Common myeloid progenitor, CD34-positive (primary cell): ENCODE measurements at regions not wholly inside any gene's neighbourhood (a gene's known extent, or its start where the extent isn't known, plus 50 kb on each side); places are given as distances from the start of the nearest gene placed in this dataset.

Experiments
- CTCF ChIA-PET: fragments of 350-600 bp; sonication (Branson Sonifier 250); formaldehyde crosslinking; loops from one replicate; lab custom pipeline; 2021; ENCODE audit warnings: antibody characterized with exemption; lab: Charles Lee
- POLR2A ChIA-PET: fragments of 350-600 bp; sonication (Branson Sonifier 250); formaldehyde crosslinking; loops from one replicate; lab custom pipeline; 2021; ENCODE audit warnings: antibody characterized with exemption; lab: Charles Lee
- DNase-seq, 3 donors: peaks; one replicate each; pipeline versions ENCODE4 v3.0.0 to v3.0.0-alpha.2; 2013
- H3K27ac ChIP-seq, 2 experiments: 1 replicate in 1 of 2; 2 replicates in 1 of 2; pipeline ENCODE4 v1.7.0; 2013; ENCODE audit warnings: inconsistent platforms in 2 of 2, low read length in 2 of 2, mild to moderate bottlenecking in 2 of 2, low read depth in 1 of 2, moderate library complexity in 1 of 2; ENCODE audit not compliant: severe bottlenecking in 2 of 2, insufficient read depth in 1 of 2, poor library complexity in 1 of 2
- H3K27me3 ChIP-seq, 5 experiments: replicated peaks in 2 of 5; 1 replicate in 3 of 5; 2 replicates in 2 of 5; pipeline versions ENCODE4 v1.6.1 to v1.7.0; 2013; ENCODE audit warnings: low read length in 4 of 5, mild to moderate bottlenecking in 2 of 5, moderate library complexity in 2 of 5, inconsistent platforms in 1 of 5; ENCODE audit not compliant: insufficient read depth in 5 of 5, control insufficient read depth in 4 of 5
- H3K36me3 ChIP-seq, 4 experiments: 1 replicate in 2 of 4; 2 replicates in 2 of 4; pipeline versions ENCODE4 v1.6.1 to v1.7.0; 2013; ENCODE audit warnings: low read length in 3 of 4, control low read depth in 1 of 4, mild to moderate bottlenecking in 1 of 4; ENCODE audit not compliant: control insufficient read depth in 4 of 4, insufficient read depth in 4 of 4
- H3K4me1 ChIP-seq, 4 experiments: 1 replicate in 3 of 4; 2 replicates in 1 of 4; pipeline versions ENCODE4 v1.6.1 to v1.7.1; 2013; ENCODE audit warnings: low read length in 3 of 4, mild to moderate bottlenecking in 3 of 4, control low read depth in 1 of 4, inconsistent platforms in 1 of 4, moderate library complexity in 1 of 4; ENCODE audit not compliant: control insufficient read depth in 4 of 4, insufficient read depth in 4 of 4; ENCODE audit errors: control extremely low read depth in 1 of 4
- H3K4me3 ChIP-seq, 7 experiments: 1 replicate in 4 of 7; 2 replicates in 3 of 7; pipeline versions ENCODE4 v1.5.1 to v1.7.0; 2013; ENCODE audit warnings: mild to moderate bottlenecking in 7 of 7, low read length in 6 of 7, moderate library complexity in 6 of 7, inconsistent platforms in 2 of 7, low read depth in 2 of 7, control low read depth in 1 of 7; ENCODE audit not compliant: insufficient read depth in 4 of 7, control insufficient read depth in 1 of 7; ENCODE audit errors: extremely low read depth in 1 of 7
- H3K9me3 ChIP-seq, 5 experiments: 1 replicate in 4 of 5; 2 replicates in 1 of 5; pipeline versions ENCODE4 v1.6.1 to v1.7.1; 2013; ENCODE audit warnings: low read length in 4 of 5, mild to moderate bottlenecking in 2 of 5, inconsistent platforms in 1 of 5, low read depth in 1 of 5, moderate library complexity in 1 of 5; ENCODE audit not compliant: control insufficient read depth in 4 of 5, insufficient read depth in 2 of 5; ENCODE audit errors: control extremely low read depth in 1 of 5
- WGBS: methylation state at CpG from one replicate; pipeline ENCODE4 v1.1.5; 2013; ENCODE audit not compliant: insufficient coverage; 5-methylcytosine and 5-hydroxymethylcytosine counted together

- Histone ChIP-seq H3K27ac (no peak overlapping the region), H3K9me3 (peaks cover 0 to 2% (median 0%) of the 10 kb centered on the region in 5 experiments), H3K27me3 (peaks cover 2 to 72% (median 24%) of the 10 kb centered on the region in 5 experiments), H3K4me3 (no peak overlapping the region), H3K4me1 (no peaks in the 10 kb centered on the region), H3K36me3 (no peaks in the 10 kb centered on the region)
- no peak for DNase-seq
- ChIA-PET CTCF (interaction anchor here (1.4 to 1.6 kb wide), 3 partner anchors 9 to 13 kb away, joined by 4 to 5 read pairs (median 5); no protein-coding TSS in a partner anchor), POLR2A (no interaction called here)
- WGBS = 95% methylated on average over 9 of the region's 10 CpGs
Measured at GRCh38 chr20:21583486-21584168, 69.8 kb upstream of the NKX2-2 start.

DNA sequence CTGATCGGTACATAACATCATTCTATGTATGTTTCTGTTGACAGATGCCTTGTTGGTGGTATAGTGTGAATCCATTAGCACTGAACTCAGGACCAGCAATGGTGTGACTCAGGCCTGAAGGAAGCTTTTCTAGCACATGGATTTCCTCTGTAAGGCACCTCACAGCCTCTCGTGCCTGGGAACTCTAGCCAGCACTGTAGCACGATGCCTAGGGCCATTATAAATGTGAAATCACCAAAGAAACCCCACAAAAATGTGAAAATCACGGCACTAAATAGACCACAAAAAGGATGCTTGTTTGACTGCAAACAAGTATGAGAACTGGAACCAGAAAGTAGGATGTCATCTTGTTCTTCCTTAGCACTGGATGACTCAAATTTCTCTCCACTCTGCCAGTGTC, 63.7 kb upstream of the NKX2-2 start:
- Histone ChIP-seq H3K27ac (no peak overlapping the region), H3K36me3 (no peaks in the 10 kb centered on the region), H3K27me3 (peaks cover 8 to 93% (median 26%) of the 10 kb centered on the region in 5 experiments), H3K9me3 (no peaks in the 10 kb centered on the region), H3K4me1 (no peaks in the 10 kb centered on the region), H3K4me3 (no peak overlapping the region)
- no CpG with 5 or more reads among the region's 4 CpGs for WGBS
- ChIA-PET CTCF (no interaction called here), POLR2A (no interaction called here)
- DNase-seq = no peak

DNA sequence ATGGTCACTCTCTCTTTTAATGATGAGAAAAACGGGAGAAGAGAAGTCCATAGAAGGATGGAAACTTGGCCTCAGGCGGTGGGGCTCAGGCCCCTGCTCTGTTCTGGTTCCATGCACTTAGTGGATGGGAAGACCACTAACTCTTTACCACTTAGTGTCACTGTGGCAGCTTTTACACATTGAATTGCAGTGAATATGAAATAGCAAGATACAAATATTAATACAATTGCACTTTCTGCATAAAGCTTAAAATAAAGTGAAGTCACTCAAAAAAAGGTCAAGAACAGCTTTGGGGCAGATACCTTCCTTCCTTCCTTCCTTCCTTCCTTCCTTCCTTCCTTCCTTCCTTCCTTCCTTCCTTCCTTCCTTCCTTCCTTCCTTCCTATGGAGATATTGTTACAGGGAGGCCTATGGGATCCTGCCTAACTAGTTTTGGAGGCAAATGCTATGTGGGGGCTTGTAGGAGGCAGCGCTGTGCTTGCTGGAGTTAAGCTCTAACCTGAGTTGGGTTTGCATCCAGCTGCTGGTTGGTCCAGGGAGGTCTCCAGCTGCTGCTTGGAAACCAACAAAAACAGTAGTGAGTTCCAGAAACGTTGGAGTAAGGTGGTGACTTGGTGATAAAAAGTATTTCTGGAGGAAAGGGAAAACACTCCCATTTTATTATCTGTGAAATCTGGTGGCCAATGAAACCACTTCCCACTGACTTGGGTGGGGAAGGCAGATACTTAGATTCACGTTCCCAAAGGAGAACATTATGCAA, 62.3 kb upstream of the NKX2-2 start:
- Histone ChIP-seq H3K4me3 (no peak overlapping the region), H3K4me1 (no peaks in the 10 kb centered on the region), H3K27ac (no peak overlapping the region), H3K27me3 (peaks cover 6 to 90% (median 23%) of the 10 kb centered on the region in 5 experiments), H3K36me3 (no peaks in the 10 kb centered on the region), H3K9me3 (no peaks in the 10 kb centered on the region)
- no peak for DNase-seq
- POLR2A ChIA-PET = no interaction called here
- CTCF ChIA-PET = no interaction called here
- WGBS = 67% methylated on average over 3 of the region's 5 CpGs

- Histone ChIP-seq H3K4me1 (peaks cover 0 to 3% (median 0%) of the 10 kb centered on the region in 4 experiments), H3K36me3 (no peaks in the 10 kb centered on the region), H3K27me3 (peaks cover 6 to 88% (median 22%) of the 10 kb centered on the region in 5 experiments), H3K4me3 (no peak overlapping the region), H3K9me3 (no peaks in the 10 kb centered on the region), H3K27ac (no peak overlapping the region)
- CTCF ChIA-PET = interaction anchor here (1.0 to 1.2 kb wide), 3 partner anchors 9 to 715 kb away, joined by 3 to 4 read pairs (median 3); no protein-coding TSS in a partner anchor
- POLR2A ChIA-PET = no interaction called here
- 93% methylated on average over 2 of the region's 3 CpGs for WGBS
- DNase-seq = no peak
Measured at GRCh38 chr20:21575167-21575566, 61.3 kb upstream of the NKX2-2 start.

DNA sequence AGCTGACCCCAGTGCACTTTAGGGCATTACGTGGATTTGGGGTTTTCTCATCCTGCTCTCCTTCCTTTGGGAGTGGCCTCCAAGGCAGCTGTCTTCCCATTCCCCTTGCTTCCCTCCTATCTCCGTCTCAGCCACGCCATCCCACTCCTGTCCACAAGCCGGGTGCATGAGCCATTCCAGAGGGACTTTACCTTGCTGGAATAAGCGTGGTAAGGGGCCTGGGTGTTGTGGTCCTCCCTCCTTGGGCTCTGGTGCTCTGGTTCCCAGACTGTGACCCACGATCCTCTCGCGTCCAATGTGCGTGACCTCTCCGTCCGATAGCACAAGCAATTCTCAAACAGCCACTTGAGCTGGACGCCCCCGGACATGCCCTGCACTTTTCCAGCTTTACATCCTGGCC, 60.6 kb upstream of the NKX2-2 start:
- 92% methylated on average over 12 of the region's 13 CpGs for WGBS
- no peak overlapping the region for H3K27ac ChIP-seq
- POLR2A ChIA-PET = no interaction called here
- H3K27me3 ChIP-seq = peaks cover 6 to 89% (median 24%) of the 10 kb centered on the region in 5 experiments
- DNase-seq = no peak
- CTCF ChIA-PET = interaction anchor here (1.0 to 1.2 kb wide), 3 partner anchors 9 to 714 kb away, joined by 3 to 4 read pairs (median 3); no protein-coding TSS in a partner anchor
- no peak overlapping the region for H3K4me3 ChIP-seq
- H3K9me3 ChIP-seq = no peaks in the 10 kb centered on the region
- H3K4me1 ChIP-seq = peaks cover 0 to 3% (median 0%) of the 10 kb centered on the region in 4 experiments
- no peaks in the 10 kb centered on the region for H3K36me3 ChIP-seq

GRCh38 chr20:21573259-21573658, 59.4 kb upstream of the NKX2-2 start:
- Histone ChIP-seq H3K9me3 (no peaks in the 10 kb centered on the region), H3K4me1 (peaks cover 0 to 3% (median 0%) of the 10 kb centered on the region in 4 experiments), H3K27ac (no peak overlapping the region), H3K4me3 (no peak overlapping the region), H3K36me3 (no peaks in the 10 kb centered on the region), H3K27me3 (peaks cover 4 to 90% (median 28%) of the 10 kb centered on the region in 5 experiments)
- DNase-seq = no peak
- WGBS = 81% methylated on average over 4 of the region's 5 CpGs
- ChIA-PET CTCF (interaction anchor here (1.1 to 3.3 kb wide), 3 partner anchors 8 to 11 kb away, joined by 3 to 13 read pairs (median 5); no protein-coding TSS in a partner anchor), POLR2A (no interaction called here)
